ENCODE measurements at regions not wholly inside any gene's neighbourhood (a gene's known extent, or its start where the extent isn't known, plus 50 kb on each side); places are given as distances from the start of the nearest gene placed in this dataset.

- DNase-seq (ENCODE audit: low spot score) = no peak
- in situ Hi-C loops (cut with HindIII; ENCODE audit: extremely low pct_ligation_motif_present, low pct_unique_long_range_greater_than_20kb) (no loop called here), intact Hi-C loops (cut with micrococcal nuclease; ENCODE audit: unreplicated experiment) (no loop called here)
- H3K9me3 ChIP-seq (ENCODE audit: low read length) = no peaks in the 10 kb centered on the region
- H3K4me1 ChIP-seq (ENCODE audit: insufficient read depth, low read length) = peaks cover 1% of the 10 kb centered on the region
- H3K9ac ChIP-seq (ENCODE audit: insufficient read depth, low read depth, low read length) = no peak overlapping the region
- FAIRE-seq = no peak
- ChIA-PET CTCF (ENCODE audit: low intra/inter-chr PET ratio, low total read pairs) (no interaction called here), POLR2A (no interaction called here)
- no peak overlapping the region for H2AFZ ChIP-seq (ENCODE audit: low read length)
- no peaks in the 10 kb centered on the region for H3K36me3 ChIP-seq (replicated peaks in 1 of 2; ENCODE audit: control insufficient read depth in 1 of 2, insufficient read depth in 2 of 2, low read length in 2 of 2)
- 65% methylated on average over 3 of the region's 3 CpGs for WGBS (ENCODE audit: low lambda C conversion rate)
- TF ChIP-seq MLX (CRISPR knock-in tag; IDR thresholded peaks at IDR 0.05) (no peak), ZNF567 (CRISPR knock-in tag; IDR thresholded peaks at IDR 0.05; ENCODE audit: borderline replicate concordance) (no peak), GPBP1L1 (CRISPR knock-in tag; IDR thresholded peaks at IDR 0.05) (no peak), CSRNP1 (CRISPR knock-in tag; IDR thresholded peaks at IDR 0.05) (no peak), TEAD2 (CRISPR knock-in tag; IDR thresholded peaks at IDR 0.05) (no peak), ZSCAN30 (CRISPR knock-in tag; IDR thresholded peaks at IDR 0.05) (no peak), ZBTB7A (CRISPR knock-in tag; IDR thresholded peaks at IDR 0.05) (no peak), ZNF644 (CRISPR knock-in tag; IDR thresholded peaks at IDR 0.05; ENCODE audit: low read depth) (no peak), JUN (CRISPR knock-in tag; IDR thresholded peaks at IDR 0.05) (no peak), REXO4 (CRISPR knock-in tag; IDR thresholded peaks at IDR 0.05; ENCODE audit: borderline replicate concordance) (no peak), NFATC3 (CRISPR knock-in tag; IDR thresholded peaks at IDR 0.05) (no peak)
- TF ChIP-seq, protein P1, sequence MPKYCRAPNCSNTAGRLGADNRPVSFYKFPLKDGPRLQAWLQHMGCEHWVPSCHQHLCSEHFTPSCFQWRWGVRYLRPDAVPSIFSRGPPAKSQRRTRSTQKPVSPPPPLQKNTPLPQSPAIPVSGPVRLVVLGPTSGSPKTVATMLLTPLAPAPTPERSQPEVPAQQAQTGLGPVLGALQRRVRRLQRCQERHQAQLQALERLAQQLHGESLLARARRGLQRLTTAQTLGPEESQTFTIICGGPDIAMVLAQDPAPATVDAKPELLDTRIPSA (CRISPR knock-in tag; IDR thresholded peaks at IDR 0.05; ENCODE audit: borderline replicate concordance) = no peak
- TF ChIP-seq, protein P2, sequence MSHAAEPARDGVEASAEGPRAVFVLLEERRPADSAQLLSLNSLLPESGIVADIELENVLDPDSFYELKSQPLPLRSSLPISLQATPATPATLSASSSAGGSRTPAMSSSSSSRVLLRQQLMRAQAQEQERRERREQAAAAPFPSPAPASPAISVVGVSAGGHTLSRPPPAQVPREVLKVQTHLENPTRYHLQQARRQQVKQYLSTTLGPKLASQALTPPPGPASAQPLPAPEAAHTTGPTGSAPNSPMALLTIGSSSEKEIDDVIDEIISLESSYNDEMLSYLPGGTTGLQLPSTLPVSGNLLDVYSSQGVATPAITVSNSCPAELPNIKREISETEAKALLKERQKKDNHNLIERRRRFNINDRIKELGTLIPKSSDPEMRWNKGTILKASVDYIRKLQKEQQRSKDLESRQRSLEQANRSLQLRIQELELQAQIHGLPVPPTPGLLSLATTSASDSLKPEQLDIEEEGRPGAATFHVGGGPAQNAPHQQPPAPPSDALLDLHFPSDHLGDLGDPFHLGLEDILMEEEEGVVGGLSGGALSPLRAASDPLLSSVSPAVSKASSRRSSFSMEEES (CRISPR knock-in tag; IDR thresholded peaks at IDR 0.05) = no peak
- H3K27me3 ChIP-seq (ENCODE audit: control insufficient read depth in 1 of 2, insufficient read depth in 2 of 2, low read length in 2 of 2) = no peaks in the 10 kb centered on the region
- no peak overlapping the region for H3K4me3 ChIP-seq (replicated peaks in 1 of 3; ENCODE audit: insufficient read depth in 1 of 3, low read depth in 2 of 3, low read length in 3 of 3)
- BruUV-seq (replicated peaks) = no TSS peak
- H3K79me2 ChIP-seq (ENCODE audit: insufficient read depth, low read length) = no peaks in the 10 kb centered on the region
- no peak overlapping the region for H3K27ac ChIP-seq (ENCODE audit: extremely low read length, insufficient read depth, low read length)
- no peaks in the 10 kb centered on the region for H4K20me1 ChIP-seq (ENCODE audit: insufficient read depth, low read length)
- no peak overlapping the region for H3K4me2 ChIP-seq (ENCODE audit: low read depth, low read length)
- ATAC-seq = no peak
Measured at GRCh38 chr5:124560370-124560769, 186.1 kb downstream of the ZNF608 start.
